ENCODE measurements at regions not wholly inside any gene's neighbourhood (a gene's known extent, or its start where the extent isn't known, plus 50 kb on each side); places are given as distances from the start of the nearest gene placed in this dataset.

DNA sequence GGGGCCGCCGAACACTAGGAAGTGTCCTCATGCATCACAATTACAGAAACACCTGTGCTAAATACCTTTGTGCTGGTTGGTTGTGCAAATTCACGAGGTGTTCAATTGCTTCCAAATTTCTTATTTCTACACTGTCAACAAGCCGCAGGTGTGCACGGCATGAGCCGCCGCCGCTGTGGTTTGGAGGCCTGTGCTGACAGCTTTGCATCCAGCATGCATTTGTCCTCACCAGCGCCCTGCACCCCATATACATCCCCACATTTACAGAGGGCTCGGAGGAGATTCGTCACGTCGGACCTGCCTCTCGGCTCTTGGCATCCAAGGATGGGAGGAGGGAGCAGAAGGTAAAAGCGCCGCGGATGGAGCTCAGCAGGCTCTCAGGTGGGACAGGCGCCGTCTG, 305.3 kb upstream of the MKI67 start:
- no peaks in the 10 kb centered on the region for H3K27me3 ChIP-seq (ENCODE audit: insufficient read depth, low read depth, low read length)
- TF ChIP-seq, protein P1, sequence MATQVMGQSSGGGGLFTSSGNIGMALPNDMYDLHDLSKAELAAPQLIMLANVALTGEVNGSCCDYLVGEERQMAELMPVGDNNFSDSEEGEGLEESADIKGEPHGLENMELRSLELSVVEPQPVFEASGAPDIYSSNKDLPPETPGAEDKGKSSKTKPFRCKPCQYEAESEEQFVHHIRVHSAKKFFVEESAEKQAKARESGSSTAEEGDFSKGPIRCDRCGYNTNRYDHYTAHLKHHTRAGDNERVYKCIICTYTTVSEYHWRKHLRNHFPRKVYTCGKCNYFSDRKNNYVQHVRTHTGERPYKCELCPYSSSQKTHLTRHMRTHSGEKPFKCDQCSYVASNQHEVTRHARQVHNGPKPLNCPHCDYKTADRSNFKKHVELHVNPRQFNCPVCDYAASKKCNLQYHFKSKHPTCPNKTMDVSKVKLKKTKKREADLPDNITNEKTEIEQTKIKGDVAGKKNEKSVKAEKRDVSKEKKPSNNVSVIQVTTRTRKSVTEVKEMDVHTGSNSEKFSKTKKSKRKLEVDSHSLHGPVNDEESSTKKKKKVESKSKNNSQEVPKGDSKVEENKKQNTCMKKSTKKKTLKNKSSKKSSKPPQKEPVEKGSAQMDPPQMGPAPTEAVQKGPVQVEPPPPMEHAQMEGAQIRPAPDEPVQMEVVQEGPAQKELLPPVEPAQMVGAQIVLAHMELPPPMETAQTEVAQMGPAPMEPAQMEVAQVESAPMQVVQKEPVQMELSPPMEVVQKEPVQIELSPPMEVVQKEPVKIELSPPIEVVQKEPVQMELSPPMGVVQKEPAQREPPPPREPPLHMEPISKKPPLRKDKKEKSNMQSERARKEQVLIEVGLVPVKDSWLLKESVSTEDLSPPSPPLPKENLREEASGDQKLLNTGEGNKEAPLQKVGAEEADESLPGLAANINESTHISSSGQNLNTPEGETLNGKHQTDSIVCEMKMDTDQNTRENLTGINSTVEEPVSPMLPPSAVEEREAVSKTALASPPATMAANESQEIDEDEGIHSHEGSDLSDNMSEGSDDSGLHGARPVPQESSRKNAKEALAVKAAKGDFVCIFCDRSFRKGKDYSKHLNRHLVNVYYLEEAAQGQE (IDR thresholded peaks at IDR 0.05; ENCODE audit: borderline replicate concordance): no peak
- no peak for TF ChIP-seq EP300 (conservative IDR thresholded peaks at IDR 0.05; ENCODE audit: poor library complexity, severe bottlenecking)
- no peak for TF ChIP-seq EZH2 (IDR thresholded peaks at IDR 0.05; ENCODE audit: borderline replicate concordance, insufficient read depth, low read length, poor library complexity, severe bottlenecking)
- TF ChIP-seq, protein P2, sequence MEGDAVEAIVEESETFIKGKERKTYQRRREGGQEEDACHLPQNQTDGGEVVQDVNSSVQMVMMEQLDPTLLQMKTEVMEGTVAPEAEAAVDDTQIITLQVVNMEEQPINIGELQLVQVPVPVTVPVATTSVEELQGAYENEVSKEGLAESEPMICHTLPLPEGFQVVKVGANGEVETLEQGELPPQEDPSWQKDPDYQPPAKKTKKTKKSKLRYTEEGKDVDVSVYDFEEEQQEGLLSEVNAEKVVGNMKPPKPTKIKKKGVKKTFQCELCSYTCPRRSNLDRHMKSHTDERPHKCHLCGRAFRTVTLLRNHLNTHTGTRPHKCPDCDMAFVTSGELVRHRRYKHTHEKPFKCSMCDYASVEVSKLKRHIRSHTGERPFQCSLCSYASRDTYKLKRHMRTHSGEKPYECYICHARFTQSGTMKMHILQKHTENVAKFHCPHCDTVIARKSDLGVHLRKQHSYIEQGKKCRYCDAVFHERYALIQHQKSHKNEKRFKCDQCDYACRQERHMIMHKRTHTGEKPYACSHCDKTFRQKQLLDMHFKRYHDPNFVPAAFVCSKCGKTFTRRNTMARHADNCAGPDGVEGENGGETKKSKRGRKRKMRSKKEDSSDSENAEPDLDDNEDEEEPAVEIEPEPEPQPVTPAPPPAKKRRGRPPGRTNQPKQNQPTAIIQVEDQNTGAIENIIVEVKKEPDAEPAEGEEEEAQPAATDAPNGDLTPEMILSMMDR (IDR thresholded peaks at IDR 0.05; ENCODE audit: poor library complexity, severe bottlenecking): no peak
- no peak for TF ChIP-seq RAD21 (conservative IDR thresholded peaks at IDR 0.05)
- no peak for TF ChIP-seq POLR2AphosphoS5 (IDR thresholded peaks at IDR 0.05)
- no peak for TF ChIP-seq TAF1 (IDR thresholded peaks at IDR 0.05; ENCODE audit: low read depth)
- no peak for TF ChIP-seq SMC3 (conservative IDR thresholded peaks at IDR 0.05; ENCODE audit: poor library complexity)
- no peak for TF ChIP-seq MXI1 (conservative IDR thresholded peaks at IDR 0.05; ENCODE audit: poor library complexity, severe bottlenecking)

DNA sequence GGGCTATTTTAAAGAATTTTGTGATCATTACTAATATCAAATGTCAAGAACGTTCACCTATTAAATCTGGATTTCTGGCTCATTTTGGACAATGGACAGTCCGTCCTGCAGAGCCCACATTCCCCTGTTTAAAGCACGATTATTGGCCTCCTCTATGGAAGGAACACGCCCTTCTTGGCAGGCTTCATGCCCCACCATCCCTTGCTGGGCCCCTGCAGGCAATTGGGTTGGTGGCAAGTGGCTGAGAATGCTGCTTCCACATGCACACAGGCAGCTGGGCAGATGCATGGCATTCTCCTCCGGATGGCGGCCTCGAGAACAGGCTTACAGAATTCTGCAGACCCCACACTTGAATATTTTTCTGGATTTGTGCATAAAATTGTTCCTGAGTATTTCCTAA, 305.8 kb upstream of the MKI67 start:
- no peaks in the 10 kb centered on the region for H3F3A ChIP-seq (ENCODE audit: insufficient read depth, low read length, poor library complexity, severe bottlenecking)
- no peaks in the 10 kb centered on the region for H3K9me3 ChIP-seq (ENCODE audit: low read length)
- no peak overlapping the region for H3K4me2 ChIP-seq (ENCODE audit: low read length)
- no peaks in the 10 kb centered on the region for H3K27me3 ChIP-seq (ENCODE audit: insufficient read depth, low read depth, low read length)
- H2AFZ ChIP-seq (ENCODE audit: low read depth, low read length): no peak overlapping the region
- H3K27ac ChIP-seq (ENCODE audit: low read length): no peak overlapping the region
- H3K79me2 ChIP-seq (replicated peaks; ENCODE audit: insufficient read depth, low read length): no peaks in the 10 kb centered on the region
- no peaks in the 10 kb centered on the region for H3K36me3 ChIP-seq (ENCODE audit: insufficient read depth, low read length)
- TF ChIP-seq TAF1 (IDR thresholded peaks at IDR 0.05; ENCODE audit: low read depth) (no peak), EZH2 (IDR thresholded peaks at IDR 0.05; ENCODE audit: borderline replicate concordance, insufficient read depth, low read length, poor library complexity, severe bottlenecking) (no peak), EP300 (conservative IDR thresholded peaks at IDR 0.05; ENCODE audit: poor library complexity, severe bottlenecking) (no peak), POLR2AphosphoS5 (IDR thresholded peaks at IDR 0.05) (no peak), MXI1 (conservative IDR thresholded peaks at IDR 0.05; ENCODE audit: poor library complexity, severe bottlenecking) (no peak), SMC3 (conservative IDR thresholded peaks at IDR 0.05; ENCODE audit: poor library complexity) (no peak), RAD21 (conservative IDR thresholded peaks at IDR 0.05) (no peak)
- TF ChIP-seq, protein P2 (IDR thresholded peaks at IDR 0.05; ENCODE audit: poor library complexity, severe bottlenecking): no peak
- TF ChIP-seq, protein P1 (IDR thresholded peaks at IDR 0.05; ENCODE audit: borderline replicate concordance): no peak
- no peak overlapping the region for H3K9ac ChIP-seq (ENCODE audit: low read length)
- no peak overlapping the region for H3K4me3 ChIP-seq (ENCODE audit: low read length)
- no peaks in the 10 kb centered on the region for H3K9me2 ChIP-seq (ENCODE audit: insufficient read depth, low read length)
- H4K20me1 ChIP-seq (ENCODE audit: insufficient read depth): no peaks in the 10 kb centered on the region

More for the DNA sequence above, 305.3 kb upstream of the MKI67 start:
- Histone ChIP-seq H2AFZ (ENCODE audit: low read depth, low read length) (no peak overlapping the region), H3K27ac (ENCODE audit: low read length) (no peak overlapping the region), H3K79me2 (replicated peaks; ENCODE audit: insufficient read depth, low read length) (no peaks in the 10 kb centered on the region), H3K9me3 (ENCODE audit: low read length) (no peaks in the 10 kb centered on the region), H3K9me2 (ENCODE audit: insufficient read depth, low read length) (no peaks in the 10 kb centered on the region), H3K36me3 (ENCODE audit: insufficient read depth, low read length) (no peaks in the 10 kb centered on the region), H3K9ac (ENCODE audit: low read length) (no peak overlapping the region), H3K4me2 (ENCODE audit: low read length) (no peak overlapping the region), H4K20me1 (ENCODE audit: insufficient read depth) (no peaks in the 10 kb centered on the region), H3F3A (ENCODE audit: insufficient read depth, low read length, poor library complexity, severe bottlenecking) (no peaks in the 10 kb centered on the region), H3K4me3 (ENCODE audit: low read length) (no peak overlapping the region)
